ENCODE measurements at regions not wholly inside any gene's neighbourhood (a gene's known extent, or its start where the extent isn't known, plus 50 kb on each side); places are given as distances from the start of the nearest gene placed in this dataset.

GRCh38 chr6:169891846-169892245, 140.4 kb downstream of the ERMARD start:
- H3K4me1 Mint-ChIP-seq (ENCODE audit: unreplicated experiment), result peaks cover 9% of the 10 kb centered on the region
- H3K27ac Mint-ChIP-seq, result no peak overlapping the region
- peak; percentile 24 for DNase-seq (ENCODE audit: extremely low spot score, unreplicated experiment)
- H3K9me3 Mint-ChIP-seq, result no peaks in the 10 kb centered on the region
- H3K36me3 Mint-ChIP-seq, result no peaks in the 10 kb centered on the region
- no peak overlapping the region for H3K4me3 Mint-ChIP-seq
- no peak for TF ChIP-seq CTCF (conservative IDR thresholded peaks at IDR 0.05)
- H3K27me3 Mint-ChIP-seq, result peaks cover 21% of the 10 kb centered on the region

GRCh38 chr6:169891421-169891820, 140.0 kb downstream of the ERMARD start:
- H3K9me3 Mint-ChIP-seq, result no peaks in the 10 kb centered on the region
- no peak for TF ChIP-seq CTCF (conservative IDR thresholded peaks at IDR 0.05)

GRCh38 chr6:169890901-169891300, 139.5 kb downstream of the ERMARD start:
- H3K36me3 Mint-ChIP-seq, result no peaks in the 10 kb centered on the region

More at GRCh38 chr6:169891421-169891820, 140.0 kb downstream of the ERMARD start:
- Mint-ChIP-seq H3K27me3 (peaks cover 21% of the 10 kb centered on the region), H3K4me3 (no peak overlapping the region), H3K27ac (no peak overlapping the region), H3K36me3 (no peaks in the 10 kb centered on the region), H3K4me1 (ENCODE audit: unreplicated experiment) (peaks cover 9% of the 10 kb centered on the region)
- peak; percentile 25 for DNase-seq (ENCODE audit: extremely low spot score, unreplicated experiment)

GRCh38 chr6:169890049-169890448, 138.6 kb downstream of the ERMARD start:
- DNase-seq (ENCODE audit: extremely low spot score, unreplicated experiment), result peak; percentile 60
- TF ChIP-seq CTCF (conservative IDR thresholded peaks at IDR 0.05), result no peak
- Mint-ChIP-seq H3K27ac (no peak overlapping the region), H3K4me3 (no peak overlapping the region), H3K9me3 (no peaks in the 10 kb centered on the region), H3K27me3 (peaks cover 28% of the 10 kb centered on the region), H3K4me1 (ENCODE audit: unreplicated experiment) (peaks cover 9% of the 10 kb centered on the region), H3K36me3 (no peaks in the 10 kb centered on the region)

More at GRCh38 chr6:169890901-169891300, 139.5 kb downstream of the ERMARD start:
- Mint-ChIP-seq H3K4me3 (no peak overlapping the region), H3K9me3 (no peaks in the 10 kb centered on the region), H3K27ac (no peak overlapping the region), H3K4me1 (ENCODE audit: unreplicated experiment) (peaks cover 9% of the 10 kb centered on the region), H3K27me3 (peaks cover 21% of the 10 kb centered on the region)
- peak; percentile 40 for DNase-seq (ENCODE audit: extremely low spot score, unreplicated experiment)
- TF ChIP-seq CTCF (conservative IDR thresholded peaks at IDR 0.05), result no peak

- peaks cover 32% of the 10 kb centered on the region for H3K27me3 Mint-ChIP-seq
- H3K27ac Mint-ChIP-seq, result no peak overlapping the region
These were observed 136.2 kb downstream of the ERMARD start for GRCh38 chr6:169887529-169888140.

More at GRCh38 chr6:169887529-169888140, 136.2 kb downstream of the ERMARD start:
- Mint-ChIP-seq H3K9me3 (no peaks in the 10 kb centered on the region), H3K4me1 (ENCODE audit: unreplicated experiment) (peaks cover 9% of the 10 kb centered on the region), H3K36me3 (no peaks in the 10 kb centered on the region), H3K4me3 (no peak overlapping the region)
- DNase-seq (ENCODE audit: extremely low spot score, unreplicated experiment), result peak; percentile 43
- no peak for TF ChIP-seq CTCF (conservative IDR thresholded peaks at IDR 0.05)

Measured in type B pancreatic cell (in vitro differentiated cells).